ENCODE measurements at regions not wholly inside any gene's neighbourhood (a gene's known extent, or its start where the extent isn't known, plus 50 kb on each side); places are given as distances from the start of the nearest gene placed in this dataset.

- TF ChIP-seq, protein P1, sequence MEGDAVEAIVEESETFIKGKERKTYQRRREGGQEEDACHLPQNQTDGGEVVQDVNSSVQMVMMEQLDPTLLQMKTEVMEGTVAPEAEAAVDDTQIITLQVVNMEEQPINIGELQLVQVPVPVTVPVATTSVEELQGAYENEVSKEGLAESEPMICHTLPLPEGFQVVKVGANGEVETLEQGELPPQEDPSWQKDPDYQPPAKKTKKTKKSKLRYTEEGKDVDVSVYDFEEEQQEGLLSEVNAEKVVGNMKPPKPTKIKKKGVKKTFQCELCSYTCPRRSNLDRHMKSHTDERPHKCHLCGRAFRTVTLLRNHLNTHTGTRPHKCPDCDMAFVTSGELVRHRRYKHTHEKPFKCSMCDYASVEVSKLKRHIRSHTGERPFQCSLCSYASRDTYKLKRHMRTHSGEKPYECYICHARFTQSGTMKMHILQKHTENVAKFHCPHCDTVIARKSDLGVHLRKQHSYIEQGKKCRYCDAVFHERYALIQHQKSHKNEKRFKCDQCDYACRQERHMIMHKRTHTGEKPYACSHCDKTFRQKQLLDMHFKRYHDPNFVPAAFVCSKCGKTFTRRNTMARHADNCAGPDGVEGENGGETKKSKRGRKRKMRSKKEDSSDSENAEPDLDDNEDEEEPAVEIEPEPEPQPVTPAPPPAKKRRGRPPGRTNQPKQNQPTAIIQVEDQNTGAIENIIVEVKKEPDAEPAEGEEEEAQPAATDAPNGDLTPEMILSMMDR (IDR thresholded peaks at IDR 0.05), result no peak
- no peak for TF ChIP-seq POLR2A (IDR thresholded peaks at IDR 0.05)
- TF ChIP-seq POLR2AphosphoS5 (IDR thresholded peaks at IDR 0.05), result no peak
- no peak for TF ChIP-seq EP300 (IDR thresholded peaks at IDR 0.05; ENCODE audit: low read depth)
Observed at GRCh38 chr3:8128686-8129085, 372.9 kb upstream of the LMCD1 start.
